Suprapubic skin (tissue), 3 donors: ENCODE measurements at regions not wholly inside any gene's neighbourhood (a gene's known extent, or its start where the extent isn't known, plus 50 kb on each side); places are given as distances from the start of the nearest gene placed in this dataset.
A peak's percentile ranks its signal among the peaks of the same experiment; 100 is the strongest.

Experiments used
- POLR2A ChIP-seq, 2 donors: fragments of 450-650 bp; IDR thresholded peaks; one replicate each; pipeline ENCODE4 v1.6.1; 2017; ENCODE audit warnings: antibody characterized with exemption in 2 of 2, mild to moderate bottlenecking in 2 of 2, moderate library complexity in 2 of 2
- TF ChIP-seq, protein P1 (sequence below), 2 donors: fragments of 200-600 bp in 1 of 2; fragments of 450-650 bp in 1 of 2; sonication (generic) in 1 of 2; IDR thresholded peaks; one replicate each; pipeline ENCODE4 v1.5.1; 2016 to 2019; ENCODE audit warnings: antibody characterized with exemption in 2 of 2, mild to moderate bottlenecking in 1 of 2, moderate library complexity in 1 of 2

DNA sequence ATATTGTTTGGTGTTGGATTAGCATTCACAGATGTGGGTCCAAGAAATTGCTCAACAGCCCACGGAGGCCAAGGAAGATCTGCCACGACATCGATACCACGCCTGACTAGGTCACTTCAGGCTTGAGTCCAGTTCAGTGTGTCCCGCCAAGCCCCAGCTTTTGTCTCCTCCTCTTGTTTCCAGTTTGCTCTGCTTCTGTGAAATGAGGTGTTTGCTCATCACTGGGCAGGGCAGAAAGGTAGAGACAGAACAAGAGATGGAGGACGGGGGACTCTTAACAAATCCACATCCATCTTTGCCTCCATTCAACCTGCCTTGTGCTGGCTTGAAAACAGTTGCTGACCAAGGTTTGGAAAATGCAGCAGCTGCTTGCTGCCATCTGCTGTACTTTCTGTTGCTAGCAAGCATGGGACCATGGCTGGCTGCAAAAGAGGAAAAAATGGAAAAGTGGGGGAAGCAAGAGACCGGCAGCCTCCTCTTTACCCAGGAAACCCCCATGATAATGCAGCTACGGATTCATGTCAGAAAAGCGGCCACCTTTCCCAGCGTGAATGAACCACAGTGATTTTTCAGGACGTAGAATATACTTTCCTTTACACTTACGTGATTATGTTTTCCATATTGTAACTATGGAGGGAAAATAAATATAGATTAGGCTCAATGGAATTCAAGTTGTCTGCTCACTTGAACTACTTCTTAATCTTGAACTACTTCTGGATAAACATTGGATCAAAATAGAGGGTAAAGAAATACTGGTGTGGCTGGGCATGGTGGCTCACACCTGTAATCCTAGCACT lies 80.2 kb upstream of the GREM2 start:
- no peak for TF ChIP-seq POLR2A (IDR thresholded peaks at IDR 0.05)
- TF ChIP-seq, protein P1, sequence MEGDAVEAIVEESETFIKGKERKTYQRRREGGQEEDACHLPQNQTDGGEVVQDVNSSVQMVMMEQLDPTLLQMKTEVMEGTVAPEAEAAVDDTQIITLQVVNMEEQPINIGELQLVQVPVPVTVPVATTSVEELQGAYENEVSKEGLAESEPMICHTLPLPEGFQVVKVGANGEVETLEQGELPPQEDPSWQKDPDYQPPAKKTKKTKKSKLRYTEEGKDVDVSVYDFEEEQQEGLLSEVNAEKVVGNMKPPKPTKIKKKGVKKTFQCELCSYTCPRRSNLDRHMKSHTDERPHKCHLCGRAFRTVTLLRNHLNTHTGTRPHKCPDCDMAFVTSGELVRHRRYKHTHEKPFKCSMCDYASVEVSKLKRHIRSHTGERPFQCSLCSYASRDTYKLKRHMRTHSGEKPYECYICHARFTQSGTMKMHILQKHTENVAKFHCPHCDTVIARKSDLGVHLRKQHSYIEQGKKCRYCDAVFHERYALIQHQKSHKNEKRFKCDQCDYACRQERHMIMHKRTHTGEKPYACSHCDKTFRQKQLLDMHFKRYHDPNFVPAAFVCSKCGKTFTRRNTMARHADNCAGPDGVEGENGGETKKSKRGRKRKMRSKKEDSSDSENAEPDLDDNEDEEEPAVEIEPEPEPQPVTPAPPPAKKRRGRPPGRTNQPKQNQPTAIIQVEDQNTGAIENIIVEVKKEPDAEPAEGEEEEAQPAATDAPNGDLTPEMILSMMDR (IDR thresholded peaks at IDR 0.05), result peak; percentile 13 to 38
